Ishikawa (cell line): ENCODE measurements at regions not wholly inside any gene's neighbourhood (a gene's known extent, or its start where the extent isn't known, plus 50 kb on each side); places are given as distances from the start of the nearest gene placed in this dataset.

Experiments used
- CEBPB ChIP-seq: IDR thresholded peaks from 2 replicates; pipeline ENCODE4 v1.6.1; 2012
- EGR1 ChIP-seq: IDR thresholded peaks from 2 replicates; pipeline ENCODE4 v1.6.1; 2012
- EP300 ChIP-seq: IDR thresholded peaks from 2 replicates; pipeline ENCODE4 v1.6.1; 2012; ENCODE audit warnings: borderline replicate concordance
- NFIC ChIP-seq: IDR thresholded peaks from 2 replicates; pipeline ENCODE4 v1.6.1; 2012
- RAD21 ChIP-seq: IDR thresholded peaks from 2 replicates; pipeline ENCODE4 v1.6.1; 2012; ENCODE audit warnings: low read depth
- TAF1 ChIP-seq: IDR thresholded peaks from 2 replicates; pipeline ENCODE4 v1.6.1; 2012; ENCODE audit warnings: low read depth, mild to moderate bottlenecking
- ZBTB7A ChIP-seq: IDR thresholded peaks from 2 replicates; pipeline ENCODE4 v1.6.1; 2012; ENCODE audit warnings: low read depth
- TF ChIP-seq, protein P1 (sequence below): IDR thresholded peaks from 2 replicates; pipeline ENCODE4 v1.6.1; 2012
- TF ChIP-seq, protein P2 (sequence below): IDR thresholded peaks from 2 replicates; pipeline ENCODE4 v1.6.1; 2012; ENCODE audit warnings: low read depth, mild to moderate bottlenecking

DNA sequence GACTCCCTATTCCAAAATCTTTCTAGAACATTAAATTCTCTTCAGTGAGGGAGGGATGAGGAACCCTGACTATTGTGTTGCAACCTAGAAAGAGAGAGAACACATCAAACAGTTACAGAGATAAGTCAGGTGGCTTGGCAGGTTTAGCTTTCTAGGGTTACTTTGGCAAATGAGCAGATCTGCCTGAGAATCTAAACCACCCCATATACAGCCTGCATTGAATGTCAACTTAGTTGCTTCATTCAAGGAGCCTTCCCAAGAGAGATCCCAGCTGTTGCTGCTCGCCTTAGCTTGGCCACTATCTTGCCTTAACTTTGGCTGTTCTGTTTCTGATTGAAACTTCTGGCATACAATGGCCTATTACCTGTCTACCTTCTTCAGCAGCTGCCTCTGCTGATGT is 74.7 kb upstream of the TCF21 start:
- no peak for TF ChIP-seq RAD21
- TF ChIP-seq NFIC = no peak
- TF ChIP-seq, protein P1, sequence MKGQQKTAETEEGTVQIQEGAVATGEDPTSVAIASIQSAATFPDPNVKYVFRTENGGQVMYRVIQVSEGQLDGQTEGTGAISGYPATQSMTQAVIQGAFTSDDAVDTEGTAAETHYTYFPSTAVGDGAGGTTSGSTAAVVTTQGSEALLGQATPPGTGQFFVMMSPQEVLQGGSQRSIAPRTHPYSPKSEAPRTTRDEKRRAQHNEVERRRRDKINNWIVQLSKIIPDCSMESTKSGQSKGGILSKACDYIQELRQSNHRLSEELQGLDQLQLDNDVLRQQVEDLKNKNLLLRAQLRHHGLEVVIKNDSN = no peak
- TF ChIP-seq, protein P2, sequence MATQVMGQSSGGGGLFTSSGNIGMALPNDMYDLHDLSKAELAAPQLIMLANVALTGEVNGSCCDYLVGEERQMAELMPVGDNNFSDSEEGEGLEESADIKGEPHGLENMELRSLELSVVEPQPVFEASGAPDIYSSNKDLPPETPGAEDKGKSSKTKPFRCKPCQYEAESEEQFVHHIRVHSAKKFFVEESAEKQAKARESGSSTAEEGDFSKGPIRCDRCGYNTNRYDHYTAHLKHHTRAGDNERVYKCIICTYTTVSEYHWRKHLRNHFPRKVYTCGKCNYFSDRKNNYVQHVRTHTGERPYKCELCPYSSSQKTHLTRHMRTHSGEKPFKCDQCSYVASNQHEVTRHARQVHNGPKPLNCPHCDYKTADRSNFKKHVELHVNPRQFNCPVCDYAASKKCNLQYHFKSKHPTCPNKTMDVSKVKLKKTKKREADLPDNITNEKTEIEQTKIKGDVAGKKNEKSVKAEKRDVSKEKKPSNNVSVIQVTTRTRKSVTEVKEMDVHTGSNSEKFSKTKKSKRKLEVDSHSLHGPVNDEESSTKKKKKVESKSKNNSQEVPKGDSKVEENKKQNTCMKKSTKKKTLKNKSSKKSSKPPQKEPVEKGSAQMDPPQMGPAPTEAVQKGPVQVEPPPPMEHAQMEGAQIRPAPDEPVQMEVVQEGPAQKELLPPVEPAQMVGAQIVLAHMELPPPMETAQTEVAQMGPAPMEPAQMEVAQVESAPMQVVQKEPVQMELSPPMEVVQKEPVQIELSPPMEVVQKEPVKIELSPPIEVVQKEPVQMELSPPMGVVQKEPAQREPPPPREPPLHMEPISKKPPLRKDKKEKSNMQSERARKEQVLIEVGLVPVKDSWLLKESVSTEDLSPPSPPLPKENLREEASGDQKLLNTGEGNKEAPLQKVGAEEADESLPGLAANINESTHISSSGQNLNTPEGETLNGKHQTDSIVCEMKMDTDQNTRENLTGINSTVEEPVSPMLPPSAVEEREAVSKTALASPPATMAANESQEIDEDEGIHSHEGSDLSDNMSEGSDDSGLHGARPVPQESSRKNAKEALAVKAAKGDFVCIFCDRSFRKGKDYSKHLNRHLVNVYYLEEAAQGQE = no peak
- TF ChIP-seq CEBPB = no peak
- no peak for TF ChIP-seq EP300
- TF ChIP-seq ZBTB7A = no peak
- TF ChIP-seq EGR1 = no peak
- TF ChIP-seq TAF1 = no peak
